ENCODE measurements at regions not wholly inside any gene's neighbourhood (a gene's known extent, or its start where the extent isn't known, plus 50 kb on each side); places are given as distances from the start of the nearest gene placed in this dataset.

GRCh38 chr18:3357516-3357915 is 92.5 kb upstream of the TGIF1 start:
- no peak for DNase-seq (ENCODE audit: low read depth)

DNA sequence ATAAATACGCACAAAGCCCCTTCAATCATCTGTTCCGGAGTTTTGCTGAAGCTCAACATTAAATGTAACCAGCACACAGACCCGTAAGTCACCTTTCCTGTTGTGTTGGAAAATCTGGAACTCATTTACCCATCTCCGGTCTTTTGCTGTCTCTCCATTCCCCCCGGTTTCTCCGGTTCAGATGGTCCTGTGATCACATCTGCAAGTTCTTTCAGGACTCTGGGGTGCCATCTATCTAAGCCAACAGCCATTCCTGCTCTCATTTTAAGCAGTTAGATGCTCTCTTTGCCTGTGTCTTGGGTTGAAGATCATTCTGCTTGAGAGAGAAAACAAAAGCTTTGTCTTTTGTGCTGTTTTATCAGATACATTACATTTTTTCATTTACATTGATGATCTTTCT is 91.7 kb upstream of the TGIF1 start:
- DNase-seq (ENCODE audit: low read depth), result no peak

- DNase-seq (ENCODE audit: low read depth), result no peak
Measured at GRCh38 chr18:3360211-3360610, 89.8 kb upstream of the TGIF1 start.

GRCh38 chr18:3367491-3368091 is 82.4 kb upstream of the TGIF1 start:
- DNase-seq (ENCODE audit: low read depth), result peak; percentile 15

DNA sequence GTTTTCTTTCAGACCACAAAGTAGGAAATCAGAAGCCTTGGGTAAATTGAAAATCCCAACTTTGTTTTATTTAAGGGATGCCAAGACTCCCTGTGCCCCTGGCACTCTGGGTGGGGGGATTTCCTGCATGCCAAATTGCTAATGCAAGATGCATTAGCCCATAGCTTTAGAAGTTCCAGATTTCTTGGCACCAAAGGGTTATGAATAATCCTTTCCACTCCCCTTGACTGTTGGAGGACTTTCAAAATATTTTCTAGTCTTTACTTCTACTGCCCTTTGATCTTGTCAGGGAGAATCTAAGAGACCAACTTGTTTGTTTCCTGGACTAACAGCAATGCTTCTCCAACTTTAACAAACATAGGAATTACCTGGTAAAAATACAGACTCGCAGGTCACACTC is 81.8 kb upstream of the TGIF1 start:
- DNase-seq (ENCODE audit: low read depth), result peak; percentile 32

DNA sequence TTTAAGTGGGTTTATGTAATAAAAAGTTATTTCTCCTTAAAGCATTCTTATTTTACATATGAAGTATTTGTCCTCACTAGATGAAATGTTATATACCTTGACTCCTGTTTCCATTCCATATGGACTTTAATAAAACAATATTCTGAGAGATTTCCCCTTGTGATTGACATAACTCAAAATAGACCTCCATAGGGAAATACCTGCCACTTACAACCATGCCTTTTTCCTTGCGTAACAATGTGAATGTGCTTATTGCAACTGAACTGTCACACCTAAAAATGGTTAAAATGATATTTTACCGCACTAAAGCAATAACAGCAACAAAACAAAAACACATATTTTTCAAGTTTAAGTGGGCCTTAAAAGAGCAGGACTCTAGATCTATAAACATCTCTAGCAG is 70.3 kb upstream of the TGIF1 start:
- DNase-seq (ENCODE audit: low read depth), result no peak

DNA sequence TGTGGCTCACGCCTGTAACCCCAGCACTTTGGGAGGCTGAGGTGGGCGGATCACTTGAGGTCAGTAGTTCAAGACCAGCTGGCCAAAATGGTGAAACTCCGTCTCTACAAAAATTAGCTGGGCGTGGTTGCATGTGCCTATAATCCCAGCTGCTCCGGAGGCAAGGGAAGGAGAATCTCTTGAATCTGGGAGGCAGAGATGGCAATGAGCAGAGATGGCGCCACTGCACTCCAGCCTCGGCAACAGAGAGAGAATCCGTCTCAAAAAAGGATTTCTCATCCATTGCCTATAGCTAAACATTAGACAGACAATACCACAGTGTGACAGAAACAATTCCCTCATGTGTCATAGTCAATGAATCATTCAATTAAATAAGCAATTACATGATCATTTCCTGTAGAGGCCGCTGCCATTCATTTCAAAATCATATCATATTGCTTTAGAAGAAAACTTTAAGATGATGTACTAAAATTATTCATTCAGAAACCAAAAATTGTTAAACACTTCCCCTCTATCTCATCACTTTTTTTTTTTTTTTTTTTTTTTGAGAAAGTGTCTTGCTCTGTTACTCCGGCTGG is 69.5 kb upstream of the TGIF1 start:
- DNase-seq (ENCODE audit: low read depth), result peak; percentile 85

GRCh38 chr18:3383381-3383915 is 66.5 kb upstream of the TGIF1 start:
- peak; percentile 5 for DNase-seq (ENCODE audit: low read depth)

- DNase-seq (ENCODE audit: low read depth), result no peak
Measured at GRCh38 chr18:3384664-3385563, 65.1 kb upstream of the TGIF1 start.

DNA sequence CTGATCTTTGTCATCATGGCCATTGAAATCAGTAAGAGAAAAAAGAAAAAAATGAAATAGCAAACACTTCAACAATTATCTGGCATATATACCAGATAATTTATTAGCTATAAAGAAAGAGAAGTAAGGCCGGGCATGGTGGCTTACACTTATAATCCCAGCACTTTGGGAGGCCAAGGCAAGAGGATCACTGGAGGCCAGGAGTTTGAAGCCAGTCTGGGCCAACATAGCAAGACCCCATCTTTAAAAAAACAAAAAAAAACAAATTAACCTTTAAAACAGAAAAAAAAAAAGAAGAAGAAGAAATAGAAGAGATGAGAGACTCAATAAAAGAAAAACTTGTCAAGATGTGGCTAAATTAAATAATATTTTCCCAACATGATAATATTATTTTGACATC is 61.6 kb upstream of the TGIF1 start:
- no peak for DNase-seq (ENCODE audit: low read depth)

DNA sequence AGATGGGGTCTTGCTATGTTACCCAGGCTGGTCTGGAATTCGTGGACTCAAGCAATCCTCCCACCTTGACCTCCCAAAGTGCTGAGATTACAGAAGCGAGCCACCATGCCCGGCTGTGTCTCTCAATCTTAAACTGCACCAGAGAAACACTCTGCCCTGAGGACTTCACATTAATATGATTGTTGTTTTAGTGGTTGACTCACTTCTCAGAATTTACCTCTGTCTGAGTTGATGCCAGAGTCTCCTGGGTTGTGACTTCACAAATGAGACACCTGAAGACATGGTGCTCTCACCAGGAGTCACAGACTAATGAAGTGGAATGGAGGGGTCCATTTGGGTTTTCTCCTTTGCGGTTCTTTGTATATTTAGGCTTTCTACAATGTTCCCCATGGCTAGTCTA is 61.0 kb upstream of the TGIF1 start:
- DNase-seq (ENCODE audit: low read depth), result no peak

- DNase-seq (ENCODE audit: low read depth), result no peak
Measured at GRCh38 chr18:3389977-3390376, 60.0 kb upstream of the TGIF1 start.

GRCh38 chr18:3391704-3392466 is 58.1 kb upstream of the TGIF1 start:
- no peak for DNase-seq (ENCODE audit: low read depth)

DNA sequence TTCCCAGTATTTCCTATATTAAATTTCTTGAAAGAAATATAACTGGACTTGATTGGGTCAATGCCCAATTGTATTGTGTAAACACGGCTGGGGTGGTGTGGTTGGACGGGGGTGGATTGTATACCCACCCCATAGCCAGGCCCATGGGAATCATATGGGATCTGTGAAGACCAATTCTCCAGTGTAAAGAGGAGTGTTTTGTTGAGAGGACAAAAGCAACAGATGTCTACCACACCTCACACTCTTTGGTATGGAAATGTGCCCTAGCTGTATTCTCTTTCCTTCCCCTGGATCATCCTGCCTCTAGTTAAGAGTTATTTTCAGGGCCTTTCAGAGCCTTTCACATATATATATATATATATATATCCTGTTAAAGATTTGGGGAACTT is 57.5 kb upstream of the TGIF1 start:
- DNase-seq (ENCODE audit: low read depth), result no peak

DNA sequence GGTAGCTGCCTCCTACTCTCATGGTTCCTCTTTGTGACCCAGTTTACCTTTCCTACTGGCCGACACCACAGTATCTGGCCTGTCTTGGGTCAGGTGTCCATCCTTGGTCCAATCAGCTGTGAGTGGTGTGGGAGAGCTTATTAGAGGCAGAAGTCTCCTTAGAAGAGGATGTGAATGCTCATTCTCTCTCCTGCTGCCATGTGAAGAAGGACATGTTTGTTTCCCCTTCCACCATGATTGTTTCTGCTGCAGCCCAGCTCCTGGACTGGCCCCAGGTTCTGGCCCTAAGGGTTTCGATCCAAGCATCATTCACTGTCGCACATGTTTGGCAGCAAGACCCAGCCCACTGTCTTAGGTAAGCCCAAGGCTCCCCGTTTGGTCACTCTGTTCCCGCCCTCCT is 55.3 kb upstream of the TGIF1 start:
- no peak for DNase-seq (ENCODE audit: low read depth)

DNA sequence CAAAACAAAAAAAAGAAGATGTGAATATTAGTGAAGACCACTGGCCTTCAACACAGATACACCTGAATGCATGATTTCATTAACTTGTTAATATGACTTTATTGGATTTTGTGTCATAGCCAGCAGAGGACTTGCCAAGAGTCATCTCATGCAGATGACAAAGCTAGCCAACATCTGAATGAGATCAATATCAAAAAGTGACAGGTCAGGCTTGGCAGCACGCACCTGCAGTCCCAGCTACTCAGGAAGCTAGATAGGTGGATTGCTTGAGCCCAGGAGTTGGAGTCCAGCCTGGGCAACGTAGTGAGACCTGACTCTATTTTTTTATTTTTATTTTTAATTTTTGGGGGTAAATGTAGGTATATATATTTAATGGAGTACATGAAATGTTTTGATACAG is 54.5 kb upstream of the TGIF1 start:
- DNase-seq (ENCODE audit: low read depth), result no peak

DNA sequence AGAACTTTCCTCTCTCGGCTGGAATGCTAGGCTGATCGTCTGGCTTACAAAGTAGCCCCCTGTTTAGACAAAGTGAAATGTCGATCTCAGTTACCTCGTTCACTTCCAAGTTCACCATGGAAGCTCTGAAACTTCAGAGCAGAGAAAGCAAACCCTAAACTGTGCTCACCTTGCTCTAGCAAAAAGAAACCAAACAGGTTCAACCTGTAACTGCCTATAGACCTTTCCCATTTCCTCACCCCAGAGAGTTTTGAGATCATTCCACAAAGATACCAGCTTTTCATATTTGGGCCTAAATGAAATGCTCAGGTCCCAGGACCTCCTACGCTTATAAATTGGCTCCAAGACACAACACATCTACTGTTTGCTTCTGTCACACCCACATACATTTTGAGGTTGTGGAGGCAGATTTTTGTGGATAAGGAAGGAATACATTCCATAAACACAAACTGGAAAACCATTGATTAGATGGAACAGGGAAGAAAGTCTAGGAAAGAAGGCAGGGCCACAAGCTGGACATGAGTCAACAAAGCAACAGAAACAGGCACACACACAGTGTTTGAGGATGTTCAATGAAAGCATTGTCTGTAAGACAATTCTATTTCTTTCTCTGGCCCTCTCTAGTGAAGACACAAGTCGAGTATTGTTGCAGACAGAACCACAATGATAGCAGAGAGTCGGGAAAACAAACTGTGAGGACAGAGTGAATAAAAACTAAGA is 52.8 kb upstream of the TGIF1 start:
- DNase-seq (ENCODE audit: low read depth), result no peak

- no peak for DNase-seq (ENCODE audit: low read depth)
Measured at GRCh38 chr18:3397786-3398185, 52.2 kb upstream of the TGIF1 start.

Data from HT1080 (cell line).